K562 (cell line): ENCODE measurements at regions not wholly inside any gene's neighbourhood (a gene's known extent, or its start where the extent isn't known, plus 50 kb on each side); places are given as distances from the start of the nearest gene placed in this dataset.

Experiments
- CTCFL ChIP-seq: IDR thresholded peaks from 2 replicates; pipeline ENCODE4 v1.6.1; 2011; ENCODE audit warnings: borderline replicate concordance, low read depth, mild to moderate bottlenecking, moderate library complexity, low read length; ENCODE audit not compliant: insufficient read depth, poor library complexity, severe bottlenecking
- ELF4 ChIP-seq: fragments of 450-650 bp; formaldehyde crosslinking; IDR thresholded peaks from 2 replicates; pipeline ENCODE4 v1.4.0; 2022; ENCODE audit warnings: missing genetic modification characterization
- KLF10 ChIP-seq: fragments of 250-450 bp; sonication (Bioruptor Pico); IDR thresholded peaks from 2 replicates; pipeline ENCODE4 v1.6.1; 2021; ENCODE audit warnings: matching md5 sums
- MTA3 ChIP-seq: fragments of 450-650 bp; formaldehyde crosslinking; IDR thresholded peaks from 2 replicates; pipeline ENCODE4 v1.6.1; 2017; ENCODE audit warnings: mild to moderate bottlenecking, borderline replicate concordance
- PYGO2 ChIP-seq: fragments of 450-650 bp; IDR thresholded peaks from 2 replicates; pipeline ENCODE4 v1.6.1; 2016; ENCODE audit warnings: mild to moderate bottlenecking, missing genetic modification characterization, moderate library complexity, missing compliant biosample characterization
- THAP7 ChIP-seq: fragments of 250-450 bp; sonication (Bioruptor Pico); IDR thresholded peaks from 2 replicates; pipeline ENCODE4 v1.5.0; 2021
- ZMIZ1 ChIP-seq, 2 experiments: fragments of 150-350 bp in 1 of 2; IDR thresholded peaks; 2 replicates each; pipeline ENCODE4 v1.6.1; 2012 to 2016; ENCODE audit warnings: low read depth in 2 of 2, low read length in 2 of 2, mild to moderate bottlenecking in 1 of 2, moderate library complexity in 1 of 2

GRCh38 chr5:104184264-104184663 lies 621.7 kb upstream of the NUDT12 start (continued):
- TF ChIP-seq THAP7 (CRISPR knock-in tag) (no peak), KLF10 (CRISPR knock-in tag) (no peak), MTA3 (no peak), CTCFL (no peak), ZMIZ1 (IDR thresholded peaks at IDR 0.05; ENCODE audit: low read depth in 2 of 2, low read length in 2 of 2) (no peak), ELF4 (CRISPR knock-in tag) (no peak), PYGO2 (tag) (no peak)
- TF ChIP-seq, all 486 proteins: peak for 0
